Brain microvascular endothelial cell (primary cell): ENCODE measurements at regions not wholly inside any gene's neighbourhood (a gene's known extent, or its start where the extent isn't known, plus 50 kb on each side); places are given as distances from the start of the nearest gene placed in this dataset.

Experiments
- DNase-seq: peaks from one replicate; pipeline ENCODE4 v3.0.0-alpha.2; 2020
- H3K27ac ChIP-seq: fragments of 250-450 bp; sonication (Bioruptor Pico); 2 replicates; pipeline ENCODE4 v1.5.1; 2020; ENCODE audit warnings: mild to moderate bottlenecking, moderate library complexity
- H3K27me3 ChIP-seq: fragments of 250-450 bp; sonication (Bioruptor Pico); replicated peaks from 2 replicates; pipeline ENCODE4 v1.5.1; 2020; ENCODE audit warnings: mild to moderate bottlenecking
- H3K36me3 ChIP-seq: fragments of 250-450 bp; sonication (Bioruptor Pico); replicated peaks from 2 replicates; pipeline ENCODE4 v1.5.1; 2020; ENCODE audit warnings: mild to moderate bottlenecking
- H3K4me3 ChIP-seq: 2 replicates; pipeline ENCODE4 v1.5.1; 2011; ENCODE audit warnings: low read depth, mild to moderate bottlenecking, control low read depth, low read length, moderate library complexity
- in situ Hi-C: cut with HindIII; loops from 2 replicates; pipeline ENCODE4 v1.10.0; 2017; ENCODE audit warnings: low sequenced_read_pairs, low pct_ligation_motif_present
- TF ChIP-seq, protein P1 (sequence below): IDR thresholded peaks from 2 replicates; pipeline ENCODE4 v1.5.1; 2011; ENCODE audit warnings: low read depth, mild to moderate bottlenecking, moderate library complexity, low read length, control low read depth, inconsistent platforms; ENCODE audit errors: missing control alignments

DNA sequence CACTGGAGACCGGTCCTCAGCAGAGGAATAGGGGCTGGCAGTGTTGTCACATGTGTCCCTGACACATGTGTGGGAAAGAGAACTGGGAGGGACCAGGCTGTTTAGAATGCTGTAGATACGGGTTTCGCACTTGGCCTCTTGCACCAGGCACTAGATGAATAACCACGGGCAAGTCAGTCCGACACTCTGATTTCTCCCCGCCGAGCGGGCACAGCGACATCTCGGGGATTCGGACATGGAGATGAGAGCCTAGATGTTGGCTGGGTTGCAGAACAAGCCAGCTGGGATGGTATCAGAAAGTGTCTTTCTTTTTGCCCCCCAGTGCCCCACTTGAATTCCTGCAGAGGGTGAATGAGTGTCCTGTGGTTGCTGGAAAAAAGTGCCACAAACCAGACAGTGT is 80.6 kb upstream of the SLC22A11 start:
- Histone ChIP-seq H3K4me3 (no peak overlapping the region), H3K36me3 (no peaks in the 10 kb centered on the region), H3K27ac (no peak overlapping the region), H3K27me3 (peaks cover 15% of the 10 kb centered on the region)
- TF ChIP-seq, protein P1, sequence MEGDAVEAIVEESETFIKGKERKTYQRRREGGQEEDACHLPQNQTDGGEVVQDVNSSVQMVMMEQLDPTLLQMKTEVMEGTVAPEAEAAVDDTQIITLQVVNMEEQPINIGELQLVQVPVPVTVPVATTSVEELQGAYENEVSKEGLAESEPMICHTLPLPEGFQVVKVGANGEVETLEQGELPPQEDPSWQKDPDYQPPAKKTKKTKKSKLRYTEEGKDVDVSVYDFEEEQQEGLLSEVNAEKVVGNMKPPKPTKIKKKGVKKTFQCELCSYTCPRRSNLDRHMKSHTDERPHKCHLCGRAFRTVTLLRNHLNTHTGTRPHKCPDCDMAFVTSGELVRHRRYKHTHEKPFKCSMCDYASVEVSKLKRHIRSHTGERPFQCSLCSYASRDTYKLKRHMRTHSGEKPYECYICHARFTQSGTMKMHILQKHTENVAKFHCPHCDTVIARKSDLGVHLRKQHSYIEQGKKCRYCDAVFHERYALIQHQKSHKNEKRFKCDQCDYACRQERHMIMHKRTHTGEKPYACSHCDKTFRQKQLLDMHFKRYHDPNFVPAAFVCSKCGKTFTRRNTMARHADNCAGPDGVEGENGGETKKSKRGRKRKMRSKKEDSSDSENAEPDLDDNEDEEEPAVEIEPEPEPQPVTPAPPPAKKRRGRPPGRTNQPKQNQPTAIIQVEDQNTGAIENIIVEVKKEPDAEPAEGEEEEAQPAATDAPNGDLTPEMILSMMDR, result no peak
- in situ Hi-C loops, result no loop called here
- no peak for DNase-seq

DNA sequence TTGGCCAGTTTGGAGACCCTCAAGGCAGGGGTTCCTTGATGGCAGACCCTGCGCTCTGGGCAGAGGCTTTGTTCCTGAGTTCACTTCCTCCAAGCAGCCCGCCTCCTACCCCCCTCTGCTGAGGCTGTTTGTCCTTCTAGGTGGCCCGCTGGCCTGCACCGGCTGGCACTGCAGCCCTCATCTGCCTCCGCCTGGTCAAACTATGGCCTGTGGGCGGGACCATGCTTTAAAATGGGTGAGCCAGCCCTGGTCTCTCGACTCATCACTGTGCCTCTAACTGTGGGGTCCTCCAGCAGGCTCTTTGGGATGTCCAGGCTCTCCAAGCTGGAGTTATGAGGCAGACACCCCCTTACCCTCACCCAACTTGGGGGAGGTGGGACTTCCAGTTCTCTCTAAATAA is 78.9 kb upstream of the SLC22A11 start:
- no peak overlapping the region for H3K27ac ChIP-seq
- in situ Hi-C loops, result no loop called here
- DNase-seq, result no peak
- H3K4me3 ChIP-seq, result no peak overlapping the region
- peaks cover 15% of the 10 kb centered on the region for H3K27me3 ChIP-seq
- TF ChIP-seq, protein P1, result no peak
- no peaks in the 10 kb centered on the region for H3K36me3 ChIP-seq

DNA sequence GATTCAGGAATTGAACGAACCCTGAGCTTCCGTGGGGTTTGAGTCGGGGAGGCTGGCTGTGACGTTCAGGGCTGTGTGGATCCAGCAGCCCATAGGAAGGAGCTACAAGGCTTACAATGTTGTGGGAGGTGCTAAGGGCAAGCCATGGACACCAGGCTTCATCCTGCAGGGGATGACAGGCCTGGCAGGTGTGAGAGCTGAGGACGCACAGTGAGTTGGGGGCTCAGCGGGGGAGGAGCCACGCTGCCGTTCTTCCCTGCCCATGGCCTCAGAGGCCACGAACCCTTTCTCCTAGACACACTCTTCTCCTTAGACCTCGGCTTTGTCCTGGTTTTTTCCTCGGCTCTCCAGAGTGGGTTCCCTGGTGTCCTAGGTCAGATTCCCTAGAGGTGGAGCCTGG is 78.1 kb upstream of the SLC22A11 start:
- Histone ChIP-seq H3K36me3 (no peaks in the 10 kb centered on the region), H3K27me3 (peaks cover 19% of the 10 kb centered on the region), H3K27ac (no peak overlapping the region), H3K4me3 (no peak overlapping the region)
- TF ChIP-seq, protein P1, result no peak
- in situ Hi-C loops, result no loop called here
- no peak for DNase-seq

DNA sequence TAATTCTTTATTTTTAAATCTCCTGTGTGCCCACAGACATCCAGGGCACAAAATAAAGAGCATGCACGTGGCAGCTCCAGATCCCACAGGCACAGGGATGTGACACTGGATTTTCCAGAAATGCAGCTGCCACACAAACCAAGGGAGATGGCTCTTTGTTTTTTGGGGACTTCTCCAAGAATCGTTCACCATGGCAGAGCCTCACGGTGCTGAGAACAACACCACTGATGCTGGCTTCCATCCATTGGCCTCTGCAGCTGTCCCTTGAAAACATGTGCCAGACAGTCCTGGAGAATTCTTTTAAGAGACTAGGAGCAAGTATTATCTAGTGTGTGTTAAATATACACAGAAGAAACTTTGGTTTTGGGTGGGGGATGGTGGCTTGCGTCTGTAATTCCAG is 73.2 kb upstream of the SLC22A11 start:
- Histone ChIP-seq H3K27me3 (peaks cover 12% of the 10 kb centered on the region), H3K27ac (no peak overlapping the region), H3K36me3 (no peaks in the 10 kb centered on the region), H3K4me3 (no peak overlapping the region)
- no peak for DNase-seq
- TF ChIP-seq, protein P1, result no peak
- in situ Hi-C loops, result no loop called here

DNA sequence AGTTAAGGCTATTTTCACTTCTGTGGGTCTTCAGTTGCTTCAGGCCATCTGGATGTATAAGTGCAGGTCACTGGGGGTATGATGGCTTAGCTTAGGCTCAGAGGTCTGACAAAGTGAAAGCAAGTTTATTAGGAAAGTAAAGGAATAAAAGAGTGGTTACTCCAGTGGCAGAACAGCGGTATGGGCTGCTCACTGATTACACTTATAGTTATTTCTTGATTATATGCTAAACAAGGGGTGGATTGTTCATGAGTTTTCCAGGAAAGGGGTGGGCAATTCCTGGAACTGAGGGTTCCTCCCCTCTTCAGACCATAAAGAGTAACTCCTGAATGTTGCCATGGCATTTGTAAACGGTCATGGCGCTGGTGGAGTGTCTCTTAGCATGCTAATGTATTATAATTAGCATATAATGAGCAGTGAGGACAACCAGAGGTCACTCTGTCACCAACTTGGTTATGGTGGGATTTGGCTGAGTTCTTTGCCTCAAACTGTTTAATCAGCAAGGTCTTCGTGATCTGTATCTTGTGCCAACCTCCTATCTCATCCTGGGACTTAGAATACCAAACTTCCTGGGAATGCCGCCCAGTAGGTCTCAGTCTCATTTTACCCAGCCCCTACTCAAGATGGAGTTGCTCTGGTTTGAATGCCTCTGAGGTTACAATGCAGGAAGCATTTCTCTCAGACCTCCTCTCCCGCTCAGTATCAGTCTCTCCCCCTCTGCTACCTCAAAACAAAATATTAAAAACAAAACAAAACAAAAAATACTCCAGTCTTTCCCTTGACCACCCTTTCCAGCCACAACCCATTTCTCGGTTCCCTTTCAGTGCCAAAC is 71.3 kb upstream of the SLC22A11 start:
- TF ChIP-seq, protein P1, result no peak
- Histone ChIP-seq H3K36me3 (no peaks in the 10 kb centered on the region), H3K27me3 (peaks cover 8% of the 10 kb centered on the region), H3K4me3 (no peak overlapping the region), H3K27ac (no peak overlapping the region)
- in situ Hi-C loops, result no loop called here
- DNase-seq, result no peak

DNA sequence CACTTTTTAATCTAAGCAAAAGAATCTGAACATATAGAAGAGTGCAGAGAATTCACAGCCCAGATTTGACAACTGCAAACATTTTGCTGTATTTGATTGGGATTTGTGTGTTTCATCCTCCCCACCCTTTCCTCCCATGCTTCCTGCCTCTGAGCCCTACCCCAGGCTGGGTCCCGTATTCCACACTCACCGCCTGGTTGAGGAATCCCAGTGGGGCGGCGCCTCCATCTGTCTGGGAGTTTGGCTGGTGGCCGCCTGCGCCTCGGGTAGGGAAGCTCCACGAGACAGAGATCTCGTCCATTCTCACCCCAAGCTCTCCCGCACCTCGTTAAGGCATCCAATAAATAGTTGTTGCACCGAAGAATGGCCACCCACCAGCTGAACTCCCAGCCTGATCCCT is 70.7 kb upstream of the SLC22A11 start:
- Histone ChIP-seq H3K27me3 (peaks cover 8% of the 10 kb centered on the region), H3K4me3 (no peak overlapping the region), H3K36me3 (no peaks in the 10 kb centered on the region), H3K27ac (no peak overlapping the region)
- in situ Hi-C loops, result no loop called here
- TF ChIP-seq, protein P1, result no peak
- DNase-seq, result no peak
